Spleen (tissue), 3 donors: ENCODE measurements at regions not wholly inside any gene's neighbourhood (a gene's known extent, or its start where the extent isn't known, plus 50 kb on each side); places are given as distances from the start of the nearest gene placed in this dataset.

Experiments
- POLR2A ChIP-seq, 3 donors: fragments of 450-650 bp; IDR thresholded peaks; one replicate each; pipeline ENCODE4 v1.5.1; 2017; ENCODE audit warnings: antibody characterized with exemption in 3 of 3, mild to moderate bottlenecking in 1 of 3
- POLR2AphosphoS5 ChIP-seq, 3 donors: sonication (generic); formaldehyde crosslinking; IDR thresholded peaks; one replicate each; pipeline ENCODE4 v1.5.1; 2017; ENCODE audit warnings: antibody characterized with exemption in 3 of 3

- TF ChIP-seq POLR2AphosphoS5 (IDR thresholded peaks at IDR 0.05) (no peak), POLR2A (IDR thresholded peaks at IDR 0.05) (no peak)
These were observed 130.9 kb downstream of the HTR1A start for GRCh38 chr5:63831381-63831780.
